HG02973 (cell line): ENCODE measurements at regions not wholly inside any gene's neighbourhood (a gene's known extent, or its start where the extent isn't known, plus 50 kb on each side); places are given as distances from the start of the nearest gene placed in this dataset.
"Not testable (repeated sequence)": the region's sequence is repeated elsewhere in the genome, so short reads cannot be mapped to it uniquely, and the experiment has no call there.

Source experiments
- ATAC-seq: cut with Tn5 transposase; IDR thresholded peaks from one replicate; pipeline ENCODE4 v1.9.1; 2021; ENCODE audit warnings: moderate library complexity; ENCODE audit not compliant: unreplicated experiment

DNA sequence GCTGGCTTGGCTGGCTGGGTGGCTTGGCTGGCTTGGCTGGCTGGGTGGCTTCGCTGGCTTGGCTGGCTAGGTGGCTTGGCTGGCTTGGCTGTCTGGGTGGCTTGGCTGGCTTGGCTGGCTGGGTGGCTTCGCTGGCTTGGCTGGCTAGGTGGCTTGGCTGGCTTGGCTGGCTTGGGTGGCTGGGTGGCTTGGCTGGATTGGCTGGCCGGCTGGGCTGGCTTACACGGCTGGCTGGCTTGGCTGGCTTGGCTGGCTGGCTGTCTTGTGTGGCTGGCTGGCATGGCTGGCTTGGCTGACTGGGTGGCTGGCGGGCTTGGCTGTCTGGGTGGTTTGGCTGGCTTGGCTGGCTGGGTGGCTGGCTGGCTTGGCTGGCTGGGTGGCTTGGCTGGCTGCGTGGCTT lies 437.0 kb downstream of the GOLGA6L6 start:
- not testable (repeated sequence) for ATAC-seq

DNA sequence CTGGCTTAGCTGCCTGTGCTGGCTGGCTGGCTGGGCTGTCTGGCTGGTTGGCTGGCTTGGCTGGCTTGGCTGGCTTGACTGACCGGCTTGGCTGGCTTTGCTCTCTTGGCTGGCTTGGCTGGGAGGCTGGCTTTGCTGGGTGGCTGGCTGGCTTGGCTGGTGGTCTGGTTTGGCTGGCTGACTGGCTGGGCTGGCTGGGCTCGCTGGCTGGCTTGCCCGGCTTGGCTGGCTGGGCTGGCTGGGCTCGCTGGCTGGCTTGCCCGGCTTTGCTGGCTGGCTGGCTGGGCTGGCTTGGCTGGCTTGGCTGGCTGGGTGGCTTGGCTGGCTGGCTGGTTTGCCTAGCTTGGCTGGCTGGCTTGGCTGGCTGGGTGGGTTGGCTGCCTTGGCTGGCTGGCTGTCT lies 438.7 kb downstream of the GOLGA6L6 start:
- not testable (repeated sequence) for ATAC-seq

DNA sequence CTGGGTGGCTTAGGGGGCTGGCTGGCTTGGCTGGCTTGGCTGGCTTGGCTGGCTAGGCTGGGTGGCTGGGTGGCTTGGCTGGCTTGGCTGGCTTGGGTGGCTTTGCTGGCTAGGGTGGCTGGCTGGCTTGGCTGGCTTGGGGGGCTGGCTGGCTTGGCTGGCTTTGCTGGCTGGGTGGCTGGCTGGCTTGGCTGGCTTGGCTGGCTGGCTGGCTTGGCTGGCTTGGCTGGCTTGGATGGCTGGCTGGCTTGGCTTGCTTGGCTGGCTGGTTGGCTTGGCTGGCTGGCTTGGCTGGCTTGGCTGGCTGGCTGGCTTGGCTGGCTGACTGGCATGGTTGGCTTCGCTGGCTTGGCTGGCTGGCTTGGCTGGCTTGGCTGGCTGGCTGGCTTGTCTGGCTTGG lies 439.4 kb downstream of the GOLGA6L6 start:
- not testable (repeated sequence) for ATAC-seq

DNA sequence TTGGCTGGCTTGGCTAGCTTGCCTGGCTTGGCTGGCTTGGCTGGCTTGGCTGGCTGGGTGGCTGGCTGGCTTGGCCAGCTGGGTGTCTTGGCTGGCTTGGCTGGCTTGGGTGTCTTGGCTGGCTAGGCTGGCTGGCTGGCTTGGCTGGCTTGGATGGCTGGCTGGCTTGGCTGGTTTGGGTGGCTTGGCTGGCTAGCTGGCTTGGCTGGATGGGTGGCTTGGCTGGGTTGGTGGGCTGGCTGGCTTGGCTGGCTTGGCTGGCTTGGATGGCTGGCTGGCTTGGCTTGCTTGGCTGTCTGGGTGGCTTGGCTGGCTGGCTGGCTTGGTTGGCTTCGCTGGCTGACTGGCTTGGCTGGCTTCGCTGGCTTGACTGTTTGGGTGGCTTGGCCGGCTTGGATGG lies 440.3 kb downstream of the GOLGA6L6 start:
- ATAC-seq = not testable (repeated sequence)

DNA sequence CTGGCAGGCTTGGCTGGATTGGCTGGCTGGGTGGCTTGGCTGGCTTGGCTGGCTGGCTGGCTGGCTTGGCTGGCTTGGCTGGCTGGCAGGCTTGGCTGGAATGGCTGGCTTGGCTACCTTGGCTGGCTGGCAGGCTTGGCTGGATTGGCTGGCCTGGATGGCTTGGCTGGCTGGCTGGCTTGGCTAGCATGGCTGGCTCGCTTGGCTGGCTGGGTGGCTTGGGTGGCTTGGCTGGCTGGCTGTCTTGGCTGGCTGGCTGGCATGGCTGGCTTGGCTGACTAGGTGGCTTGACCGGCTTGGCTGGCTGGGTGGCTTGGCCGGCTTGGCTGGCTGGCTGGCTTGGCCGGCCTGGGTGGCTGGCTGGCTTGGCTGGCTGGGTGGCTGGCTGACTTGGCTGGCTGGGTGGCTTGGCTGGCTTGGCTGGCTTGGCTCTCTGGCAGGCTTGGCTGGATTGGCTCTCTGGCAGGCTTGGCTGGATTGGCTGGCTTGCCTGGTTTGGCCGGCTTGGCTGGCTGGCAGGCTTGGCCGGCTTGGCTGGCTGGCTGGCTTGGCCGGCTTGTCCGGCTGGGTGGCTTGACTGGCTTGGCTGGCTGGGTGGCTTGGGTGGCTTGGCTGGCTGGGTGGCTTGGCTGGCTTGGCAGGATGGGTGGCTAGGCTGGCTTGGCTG lies 440.9 kb downstream of the GOLGA6L6 start:
- not testable (repeated sequence) for ATAC-seq

DNA sequence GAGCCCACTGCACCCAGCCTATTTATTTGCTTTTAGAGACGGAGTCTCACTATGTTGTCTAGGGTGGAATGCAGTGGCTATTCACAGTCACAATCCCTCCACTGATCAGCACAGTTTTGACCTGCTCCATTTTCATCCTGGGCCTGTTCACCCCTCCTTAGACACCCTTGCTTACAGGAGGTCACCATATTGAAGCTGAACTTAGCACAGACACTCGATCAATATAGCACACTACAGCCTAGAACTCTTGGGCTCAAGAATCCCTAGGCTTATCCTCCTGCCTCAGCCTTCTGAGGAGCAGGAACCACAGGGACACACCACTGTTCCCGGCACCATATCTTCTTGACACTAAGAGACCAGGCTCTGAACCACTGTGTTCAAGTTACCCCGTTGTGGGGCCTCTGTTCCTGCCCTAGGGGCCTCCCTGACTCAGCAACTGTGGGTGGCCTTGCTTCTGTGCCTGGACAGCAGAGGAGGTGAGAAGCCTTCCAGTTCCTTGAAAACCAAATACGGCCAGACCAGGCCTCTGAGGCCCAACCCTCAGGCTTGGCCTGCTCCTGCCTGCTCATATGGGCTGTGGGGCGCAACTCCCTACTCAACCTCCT lies 445.8 kb downstream of the GOLGA6L6 start:
- ATAC-seq = not testable (repeated sequence)

DNA sequence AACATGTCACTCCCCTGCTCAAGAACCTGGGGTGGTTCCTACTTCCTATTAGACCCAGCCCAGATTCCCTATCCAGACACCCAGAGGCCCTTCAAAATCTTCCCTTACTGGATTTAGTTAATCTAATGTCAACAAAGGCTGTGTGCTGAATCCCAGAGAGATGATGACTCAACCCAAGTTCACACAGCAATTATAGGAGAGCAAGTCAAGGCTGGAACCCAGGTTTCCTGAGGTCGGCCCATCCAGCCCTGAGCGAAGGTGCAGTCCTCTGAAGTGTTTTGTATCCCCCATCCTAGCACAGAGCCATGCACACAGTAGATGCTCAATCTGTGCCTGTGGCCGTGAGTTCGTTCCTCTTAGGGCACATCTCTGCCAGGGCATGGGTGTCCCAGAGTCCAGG lies 452.1 kb downstream of the GOLGA6L6 start:
- not testable (repeated sequence) for ATAC-seq

DNA sequence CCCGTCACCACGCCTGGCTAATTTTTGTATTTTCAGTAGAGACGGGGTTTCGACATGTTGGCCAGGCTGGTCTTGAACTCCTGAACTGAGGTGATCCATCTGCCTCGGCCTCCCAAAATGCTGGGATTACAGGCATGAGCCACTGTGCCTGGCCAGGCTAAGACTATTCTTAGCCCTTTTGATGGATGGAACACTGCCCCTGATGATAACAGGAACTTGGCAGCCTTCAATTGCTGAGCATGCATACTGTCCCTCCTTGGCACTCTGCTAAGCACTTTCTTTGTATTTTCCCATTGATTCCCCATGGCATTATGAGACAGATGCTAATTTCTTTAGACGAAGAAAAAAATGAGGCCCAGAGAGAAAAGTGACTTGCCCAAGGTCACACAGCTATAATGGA lies 457.6 kb downstream of the GOLGA6L6 start:
- not testable (repeated sequence) for ATAC-seq

DNA sequence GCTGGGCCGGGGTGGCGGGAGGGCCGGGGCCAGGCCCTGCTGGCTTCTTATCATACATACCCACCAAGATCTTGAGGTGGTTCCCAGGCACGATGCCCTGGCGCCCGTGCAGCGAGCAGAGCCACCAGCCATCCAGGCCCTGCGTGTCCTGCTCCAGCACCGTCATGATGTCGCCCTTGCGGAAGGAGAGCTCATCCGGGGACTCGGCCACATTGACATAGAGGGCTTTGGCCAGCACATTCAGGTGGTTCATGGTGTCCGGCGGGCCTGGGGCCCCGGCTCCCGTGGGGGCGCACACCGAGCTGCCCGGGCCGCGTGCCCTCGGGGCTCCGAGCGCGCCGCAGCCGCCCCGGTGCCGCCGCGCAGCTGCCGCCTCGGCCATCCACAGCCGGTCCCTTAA lies 467.5 kb downstream of the GOLGA6L6 start:
- not testable (repeated sequence) for ATAC-seq

DNA sequence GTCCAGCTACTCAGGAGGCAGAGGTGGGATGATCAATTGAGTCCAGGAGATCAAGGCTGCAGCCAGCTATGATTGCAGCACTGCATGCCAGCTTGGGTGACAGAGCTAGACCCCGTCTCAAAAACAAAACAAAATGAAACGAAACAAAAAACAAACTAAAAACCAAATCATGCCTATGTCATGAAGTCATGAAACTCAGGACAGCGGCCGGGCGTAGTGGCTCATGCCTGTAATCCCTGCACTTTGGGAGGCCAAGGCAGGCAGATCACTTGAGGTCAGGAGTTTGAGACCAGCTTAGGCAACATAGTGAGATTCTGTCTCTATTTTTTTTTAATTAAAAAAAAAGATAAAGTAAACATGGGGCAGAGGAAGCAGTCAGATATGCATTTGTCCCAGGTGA lies 472.6 kb downstream of the GOLGA6L6 start:
- not testable (repeated sequence) for ATAC-seq

DNA sequence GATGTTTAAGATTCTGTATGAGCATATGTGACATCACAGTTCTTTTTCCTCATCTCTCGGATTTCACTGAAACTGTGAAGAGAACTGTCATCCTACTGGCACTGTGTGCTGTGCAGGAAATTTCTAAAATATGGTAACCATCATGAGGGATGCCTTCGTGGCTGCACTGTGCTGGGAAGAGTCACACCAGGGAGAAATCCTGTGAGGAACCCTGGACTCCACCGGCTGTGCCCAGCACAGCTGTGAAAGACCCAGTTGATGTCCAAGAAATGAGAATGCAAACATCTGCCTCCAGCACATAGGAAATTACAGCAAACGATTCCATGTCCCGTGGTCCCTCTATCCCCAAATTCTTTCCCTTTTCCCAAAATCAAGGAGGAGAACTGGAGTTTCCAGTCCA lies 475.4 kb downstream of the GOLGA6L6 start:
- ATAC-seq = not testable (repeated sequence)

DNA sequence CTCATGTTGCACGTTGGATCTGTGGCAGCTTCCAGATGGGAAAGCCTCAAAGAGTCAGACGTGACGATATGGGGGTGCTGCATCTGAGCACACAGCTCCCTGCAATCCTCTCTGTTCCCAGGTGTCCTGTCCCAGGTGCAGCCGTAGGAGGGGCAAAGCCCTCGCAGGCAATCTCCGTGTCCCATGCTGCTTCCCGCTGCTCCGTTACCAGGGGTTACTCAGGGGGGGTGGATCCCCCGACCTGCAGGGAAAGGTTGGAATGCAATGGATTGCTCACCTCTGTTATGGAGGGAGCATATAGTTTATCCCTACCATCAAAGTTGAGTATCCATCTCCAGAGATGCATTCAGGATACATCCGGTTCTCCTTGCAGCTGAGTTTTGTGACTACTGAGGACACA lies 476.1 kb downstream of the GOLGA6L6 start:
- ATAC-seq = not testable (repeated sequence)

DNA sequence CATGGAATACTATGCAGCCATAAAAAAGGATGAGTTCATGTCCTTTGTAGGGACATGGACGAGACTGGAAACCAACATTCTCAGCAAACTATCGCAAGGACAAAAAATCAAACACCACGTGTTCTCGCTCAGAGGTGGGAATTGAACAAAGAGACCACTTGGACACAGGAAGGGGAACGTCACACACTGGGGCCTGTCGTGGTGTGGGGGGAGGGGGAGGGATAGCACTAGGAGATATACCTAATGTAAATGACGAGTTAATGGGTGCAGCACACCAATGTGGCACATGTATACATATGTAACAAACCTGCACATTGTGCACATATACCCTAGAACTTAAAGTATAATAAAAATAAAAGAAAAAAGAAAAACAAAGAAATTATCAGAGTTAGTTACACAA lies 478.4 kb downstream of the GOLGA6L6 start:
- not testable (repeated sequence) for ATAC-seq

DNA sequence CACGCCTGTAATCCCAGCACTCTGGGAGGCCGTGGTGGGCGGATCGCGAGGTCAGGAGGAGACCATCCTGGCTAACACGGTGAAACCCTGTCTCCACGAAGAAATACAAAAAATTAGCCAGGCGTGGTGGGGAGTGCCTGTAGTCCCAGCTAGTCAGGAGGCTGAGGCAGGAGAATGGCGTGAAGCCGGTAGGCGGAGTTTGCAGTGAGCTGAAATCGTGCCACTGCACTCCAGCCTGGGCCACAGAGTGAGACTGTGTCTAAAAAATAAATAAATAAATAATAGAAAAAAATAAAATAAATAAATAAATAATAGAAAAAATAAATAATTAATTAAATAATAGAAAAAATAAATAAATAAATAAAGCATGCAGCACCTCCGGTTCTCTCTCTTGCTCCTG lies 480.8 kb downstream of the GOLGA6L6 start:
- ATAC-seq = not testable (repeated sequence)

DNA sequence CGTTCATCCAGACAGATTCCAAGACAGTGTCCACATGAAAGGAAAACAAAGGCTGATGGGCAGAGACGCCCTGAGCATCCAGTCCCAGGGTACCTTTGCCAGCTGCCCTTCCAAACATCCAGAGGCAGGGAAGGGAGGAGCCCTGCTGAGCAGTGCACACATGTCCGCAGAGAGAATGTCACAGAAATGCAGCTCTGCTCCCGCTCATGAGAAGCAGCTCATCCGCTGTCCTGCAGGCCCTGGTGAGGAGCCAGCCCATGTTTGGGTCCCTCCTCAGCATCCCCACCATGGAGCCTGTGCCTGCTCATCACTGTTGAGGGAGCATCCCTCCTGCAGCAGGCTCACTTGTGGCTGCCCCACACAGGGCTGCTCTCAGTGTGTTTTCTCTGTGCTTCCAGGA lies 484.7 kb downstream of the GOLGA6L6 start:
- not testable (repeated sequence) for ATAC-seq

DNA sequence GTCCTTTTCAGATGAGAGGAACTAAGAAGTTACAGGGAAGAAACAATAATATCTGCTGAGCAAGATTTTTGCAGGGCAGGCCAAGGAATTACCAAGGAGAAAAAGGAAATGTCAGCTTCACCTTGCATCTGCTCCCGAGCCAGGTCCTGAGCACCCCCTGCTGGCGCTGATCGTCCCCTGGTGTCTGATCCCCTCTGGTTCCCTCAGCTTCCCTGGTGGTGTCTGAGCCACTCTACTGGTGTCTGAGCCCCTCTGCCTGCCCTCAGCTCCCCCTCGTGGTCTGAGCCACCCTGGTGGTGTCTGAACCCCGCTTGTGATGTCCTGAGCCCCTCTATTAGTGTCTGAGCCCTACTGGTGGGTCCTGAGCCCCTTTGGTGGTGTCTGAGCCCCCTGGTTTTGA lies 485.7 kb downstream of the GOLGA6L6 start:
- ATAC-seq = not testable (repeated sequence)

DNA sequence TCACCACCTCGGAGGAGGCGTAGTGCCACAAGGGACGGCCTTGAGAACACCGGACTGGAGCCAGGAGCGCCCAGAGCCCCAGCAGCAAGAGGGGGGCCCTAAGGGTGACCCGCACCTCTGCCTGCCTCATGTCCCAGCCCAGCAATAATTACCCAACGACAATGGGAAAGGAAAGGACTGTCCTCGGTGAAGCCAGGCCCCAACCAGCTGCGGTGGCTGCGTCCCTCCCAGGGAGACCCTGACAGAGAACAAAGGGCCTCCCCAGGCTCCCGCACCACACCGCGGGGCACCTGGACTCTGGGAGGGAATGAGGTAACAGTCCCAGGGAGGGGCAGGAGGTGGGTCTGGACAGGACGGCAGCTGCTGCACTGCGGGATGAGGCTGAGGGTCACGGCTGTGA lies 493.4 kb downstream of the GOLGA6L6 start:
- not testable (repeated sequence) for ATAC-seq

DNA sequence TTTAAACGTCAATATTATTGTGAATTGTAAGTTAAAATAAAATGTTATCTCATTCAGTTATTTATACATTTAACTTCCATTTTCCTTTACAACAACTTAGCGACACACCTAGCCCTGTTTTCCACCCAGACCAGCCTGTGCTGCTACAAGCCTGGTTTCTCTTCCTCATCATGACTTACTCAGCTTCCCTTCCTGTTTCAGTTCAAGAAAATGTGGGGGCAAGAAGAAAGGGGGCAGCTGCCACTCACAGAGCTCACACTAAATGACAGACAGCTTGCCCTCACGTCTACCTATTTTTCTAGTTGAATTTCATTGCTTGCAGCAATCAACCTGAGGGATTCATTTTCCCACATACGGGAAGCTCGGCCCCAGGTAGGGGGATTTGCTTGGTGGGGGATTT lies 496.4 kb downstream of the GOLGA6L6 start:
- not testable (repeated sequence) for ATAC-seq

DNA sequence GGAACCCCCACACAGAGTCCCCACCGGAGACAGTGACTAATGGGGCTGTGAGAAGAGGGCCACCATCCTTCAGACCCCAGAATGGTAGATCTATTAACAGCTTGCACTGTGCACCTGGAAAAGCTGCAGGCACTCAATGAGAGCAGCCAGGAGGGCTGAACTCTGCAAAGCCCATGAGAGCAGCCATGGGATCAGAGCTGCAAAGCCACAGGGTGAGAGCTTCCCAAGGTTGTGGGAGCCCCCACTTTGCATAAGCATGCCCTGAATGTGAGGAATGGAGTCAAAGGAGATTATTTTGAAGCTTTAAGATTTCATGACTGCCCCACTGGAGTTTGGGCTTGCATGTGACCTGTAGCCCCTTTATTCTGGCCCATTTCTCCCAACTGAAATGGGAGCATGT lies 500.9 kb downstream of the GOLGA6L6 start:
- ATAC-seq = not testable (repeated sequence)

DNA sequence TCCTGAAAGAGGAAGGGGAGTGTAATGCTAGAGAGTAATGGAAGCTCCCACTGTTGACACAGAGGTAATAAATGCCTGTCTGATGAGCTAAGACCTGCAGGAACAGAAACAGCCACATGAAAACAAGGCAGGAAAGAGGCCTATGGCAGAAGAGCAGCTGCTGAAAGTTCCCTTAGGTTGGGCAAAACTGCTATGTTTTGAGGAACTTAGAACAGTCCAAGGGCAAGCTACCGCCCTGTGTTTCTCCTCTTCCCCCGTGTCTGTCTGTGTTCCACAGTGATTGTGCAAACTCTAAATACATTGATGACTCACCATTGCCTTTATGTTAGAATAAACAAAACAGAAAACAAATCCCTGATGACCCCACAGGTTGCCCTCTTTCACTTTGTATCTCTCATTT lies 516.6 kb downstream of the GOLGA6L6 start:
- not testable (repeated sequence) for ATAC-seq

DNA sequence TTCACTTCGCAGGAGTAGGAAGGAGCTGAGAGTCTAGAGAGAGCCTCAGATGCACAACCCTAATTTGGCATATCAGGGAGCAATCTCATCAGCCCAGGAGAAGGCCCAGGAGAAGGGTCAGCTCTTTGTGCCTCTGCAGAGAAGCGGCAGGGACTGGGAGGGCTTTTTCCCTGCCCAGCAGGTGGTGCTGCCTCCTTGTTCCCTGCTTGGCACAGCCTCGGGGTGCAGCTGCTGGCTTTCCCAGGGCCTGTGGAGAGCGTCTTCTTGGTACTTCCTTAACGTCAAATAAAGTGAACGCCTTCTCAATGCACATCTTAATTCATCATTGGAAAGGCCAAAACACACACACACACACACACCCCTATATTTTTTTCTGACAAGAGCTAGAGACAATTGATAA lies 519.3 kb downstream of the GOLGA6L6 start:
- not testable (repeated sequence) for ATAC-seq

DNA sequence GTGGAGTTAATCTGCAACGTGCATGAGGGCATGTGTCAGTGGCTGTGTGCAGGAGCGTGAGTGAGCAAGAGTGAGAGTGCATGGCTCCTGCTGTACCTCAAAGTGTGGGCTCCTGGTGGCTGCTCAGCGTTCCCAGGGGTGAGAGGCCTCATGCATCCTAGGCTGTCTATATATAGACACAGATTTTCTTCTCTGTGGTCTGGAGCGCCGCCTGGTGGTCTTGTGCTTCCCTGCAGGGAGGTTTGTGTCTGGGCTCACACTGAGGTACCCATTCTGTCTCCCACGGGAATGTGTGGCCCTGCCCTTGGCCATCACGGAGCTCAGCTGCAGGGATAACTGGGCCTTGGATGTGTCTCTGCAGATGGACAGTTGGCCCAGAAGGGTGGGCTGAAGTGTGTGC lies 520.2 kb downstream of the GOLGA6L6 start:
- not testable (repeated sequence) for ATAC-seq

DNA sequence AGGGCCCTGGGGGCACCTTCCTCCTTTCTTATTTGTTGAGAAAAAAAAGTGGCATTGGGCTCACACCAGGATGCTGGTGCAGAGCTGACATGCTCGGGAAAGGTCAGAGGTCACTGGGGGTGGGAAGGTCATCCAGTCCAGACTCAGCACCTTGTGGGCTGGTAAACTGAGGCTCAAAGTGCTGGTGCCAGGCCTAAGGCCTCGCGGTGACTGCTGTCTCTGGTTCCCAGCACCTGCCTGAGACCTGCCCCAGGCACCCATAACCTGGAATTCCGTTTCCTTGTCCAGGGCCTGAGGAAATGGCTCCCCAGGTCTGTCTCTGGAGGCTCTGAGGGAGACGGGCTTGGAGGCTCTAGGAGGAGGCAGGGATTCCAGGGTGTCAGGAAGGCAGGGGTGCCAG lies 521.0 kb downstream of the GOLGA6L6 start:
- ATAC-seq = not testable (repeated sequence)
